NCI-H526 (cell line): ENCODE measurements at regions not wholly inside any gene's neighbourhood (a gene's known extent, or its start where the extent isn't known, plus 50 kb on each side); places are given as distances from the start of the nearest gene placed in this dataset.

ENCODE experiments used
- DNase-seq, 2 experiments: peaks; one replicate each; lab custom pipeline; 2025; lab: John Stamatoyannopoulos, UW

DNA sequence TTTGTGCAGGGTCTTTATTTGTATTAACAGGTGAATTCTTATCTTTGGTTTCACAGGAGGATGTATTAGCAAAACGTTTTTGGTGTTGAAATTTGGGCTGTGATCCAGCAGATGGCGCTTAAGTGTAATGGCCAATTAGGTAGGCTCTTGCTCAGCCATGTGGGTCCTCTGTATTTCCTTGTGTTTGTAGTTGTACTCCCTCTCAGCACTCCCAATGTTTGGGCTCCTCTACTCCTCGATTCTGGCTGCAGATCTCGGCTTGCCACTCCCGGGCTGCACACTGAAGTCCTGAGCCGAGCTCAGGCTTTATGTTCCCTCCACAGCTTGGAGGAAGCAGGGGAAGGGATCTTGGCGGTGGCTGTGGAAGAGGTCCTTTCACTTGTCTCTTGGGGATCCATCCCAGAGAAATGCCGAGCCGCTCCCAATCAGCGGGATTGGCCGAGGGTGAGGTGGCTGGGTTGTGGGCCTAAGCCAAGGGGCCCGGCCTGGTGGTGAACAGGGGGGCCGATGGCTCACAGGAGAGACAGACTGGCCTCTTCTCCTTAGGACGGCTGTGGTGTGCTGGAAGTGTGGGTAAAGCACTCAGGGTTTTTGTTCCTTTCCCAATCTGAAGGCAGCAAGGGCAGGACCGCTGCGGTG lies 133.7 kb downstream of the AEBP2 start:
- DNase-seq = peak; percentile 11 to 58

DNA sequence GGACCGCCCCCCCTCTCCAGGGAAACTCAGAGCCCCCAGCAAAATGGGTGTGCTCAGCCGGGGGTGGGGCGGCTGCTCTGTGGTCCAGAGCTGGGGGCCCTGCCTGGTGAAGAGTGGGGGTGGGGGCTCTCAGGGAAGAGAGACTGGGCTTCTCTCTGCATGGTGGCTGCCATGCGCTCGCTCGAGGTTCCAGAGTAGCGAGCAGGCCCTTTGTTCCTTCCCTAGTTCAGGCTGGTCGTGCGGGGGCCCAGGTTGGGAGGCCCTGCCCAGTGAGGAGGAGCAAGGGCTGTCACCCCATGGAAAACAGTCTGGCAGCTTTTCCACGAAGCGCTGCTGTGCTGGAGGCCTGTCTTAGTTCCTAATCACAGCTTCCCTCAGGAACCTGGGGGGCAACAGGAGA lies 134.6 kb downstream of the AEBP2 start:
- no peak for DNase-seq

DNA sequence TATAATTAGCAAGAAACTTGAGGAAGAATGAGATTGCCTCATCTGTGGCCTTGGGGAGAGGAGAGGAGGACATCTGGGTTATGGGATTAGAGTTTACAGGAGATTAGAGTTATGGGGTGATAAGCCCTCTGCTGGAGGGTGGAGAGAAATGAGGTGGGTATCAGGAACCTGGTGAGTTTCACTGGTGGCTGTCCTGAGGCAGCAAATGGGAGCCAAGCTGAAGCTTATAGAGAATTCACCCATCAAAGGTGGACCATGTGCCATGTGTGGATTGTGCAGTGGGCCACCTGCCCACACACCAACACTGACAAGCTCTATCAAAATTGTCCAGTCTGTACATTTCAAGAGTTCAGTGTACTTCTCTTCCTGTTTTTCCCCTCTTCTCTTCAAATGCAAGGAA lies 135.3 kb downstream of the AEBP2 start:
- no peak for DNase-seq

DNA sequence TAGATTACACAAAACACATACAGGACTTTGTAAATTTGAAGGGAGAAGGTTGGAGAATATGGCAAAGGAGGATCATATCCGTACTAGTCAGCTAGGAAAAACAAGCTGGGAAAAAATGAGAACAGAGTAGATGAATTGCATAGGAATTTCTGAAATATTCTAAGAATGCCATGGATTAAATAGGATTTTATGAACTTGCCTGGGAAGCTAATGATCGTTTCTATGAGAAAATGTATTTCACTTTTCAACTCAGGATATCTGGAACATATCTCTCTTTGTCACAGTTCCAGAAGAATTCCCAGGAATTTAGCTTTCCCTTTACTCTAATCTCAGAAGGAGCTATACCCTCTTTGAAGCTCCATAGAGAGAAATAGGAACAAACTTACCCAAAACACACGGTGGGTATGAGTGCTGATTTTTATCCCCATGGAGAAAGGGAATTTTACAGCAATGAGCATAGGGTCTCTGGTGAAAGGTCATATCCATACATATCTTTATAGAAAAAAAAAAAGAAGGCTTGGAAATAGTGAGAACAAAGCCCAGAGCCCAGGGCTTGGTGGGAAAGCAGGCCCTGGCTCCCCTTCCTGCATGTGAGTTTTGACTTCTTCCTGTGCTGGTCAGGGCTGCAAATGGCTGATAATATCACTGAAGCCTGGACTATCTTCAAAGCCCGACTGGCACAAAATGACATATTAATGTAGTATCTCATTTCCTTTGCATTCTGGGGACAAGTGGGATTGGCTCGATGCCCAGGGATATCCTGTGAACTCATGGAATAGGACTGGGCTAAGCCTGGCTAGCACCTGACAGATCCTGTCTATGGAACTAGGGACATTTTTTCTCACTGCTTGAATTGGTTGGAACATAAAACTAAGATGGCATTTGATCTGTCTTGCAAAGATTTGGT lies 136.3 kb downstream of the AEBP2 start:
- DNase-seq = no peak

DNA sequence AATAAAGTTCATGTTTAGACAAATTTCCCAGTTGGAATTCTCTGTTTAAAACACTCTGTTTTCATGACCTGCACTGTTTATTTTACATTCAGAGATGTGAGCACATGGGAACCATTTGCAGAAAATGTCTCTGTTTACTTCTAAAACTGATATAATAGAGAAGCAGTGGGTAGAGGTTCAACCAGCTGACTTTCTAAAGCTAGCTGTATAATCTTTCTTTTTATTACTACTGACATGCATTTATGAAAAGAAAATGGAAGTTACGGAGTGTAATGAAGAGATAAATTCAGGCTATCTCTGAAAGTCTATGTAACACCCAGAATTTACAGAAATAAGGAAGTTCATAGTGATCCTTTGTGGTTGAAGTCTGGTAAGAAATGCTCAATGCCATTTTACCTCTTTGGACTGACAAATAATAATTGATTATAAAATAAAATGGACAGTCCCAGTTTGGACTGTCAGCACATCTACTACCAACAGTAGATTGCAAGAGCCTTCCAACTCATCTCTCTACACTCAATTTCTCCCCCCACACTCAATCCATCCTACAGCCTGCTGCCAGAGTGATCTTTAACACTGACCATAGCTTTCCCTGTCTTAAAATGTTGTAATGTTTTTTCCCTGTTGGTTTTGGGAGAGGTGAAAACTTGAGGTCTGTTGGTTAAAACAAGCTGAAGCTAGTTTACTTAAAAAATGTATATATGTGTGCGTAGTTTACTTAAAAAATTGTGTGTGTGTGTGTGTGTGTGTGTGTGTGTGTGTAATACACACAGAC lies 137.4 kb downstream of the AEBP2 start:
- DNase-seq = no peak

DNA sequence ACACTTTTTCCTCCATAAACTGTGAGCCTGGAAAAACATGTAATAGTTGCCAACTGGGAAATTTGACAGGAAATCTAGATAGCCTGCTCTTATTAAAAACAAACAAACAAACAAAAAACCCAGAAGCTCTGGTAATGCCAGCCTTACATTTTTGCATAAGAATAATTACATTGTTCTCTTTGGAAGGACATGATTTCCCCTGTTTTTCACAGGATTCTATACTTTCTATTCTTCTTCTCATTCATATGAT lies 137.9 kb downstream of the AEBP2 start:
- DNase-seq = no peak

DNA sequence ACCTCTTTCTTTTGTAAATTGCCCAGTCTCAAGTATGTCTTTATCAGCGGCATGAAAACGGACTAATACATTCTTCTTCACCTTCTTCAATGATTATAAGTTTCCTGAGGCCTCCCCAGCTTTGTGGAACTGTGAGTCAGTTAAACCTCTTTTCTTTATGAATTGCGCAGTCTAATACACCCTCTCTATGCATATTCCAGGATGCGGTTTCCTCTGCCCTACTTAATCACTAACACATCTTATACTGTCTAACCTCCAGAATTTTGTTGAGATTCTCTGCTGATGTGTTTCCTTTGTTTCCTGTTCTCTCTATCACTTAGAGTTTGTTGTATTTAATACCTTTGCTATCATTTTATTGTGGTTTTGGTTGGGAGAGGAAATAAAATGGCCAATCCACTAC lies 145.4 kb downstream of the AEBP2 start:
- no peak for DNase-seq

DNA sequence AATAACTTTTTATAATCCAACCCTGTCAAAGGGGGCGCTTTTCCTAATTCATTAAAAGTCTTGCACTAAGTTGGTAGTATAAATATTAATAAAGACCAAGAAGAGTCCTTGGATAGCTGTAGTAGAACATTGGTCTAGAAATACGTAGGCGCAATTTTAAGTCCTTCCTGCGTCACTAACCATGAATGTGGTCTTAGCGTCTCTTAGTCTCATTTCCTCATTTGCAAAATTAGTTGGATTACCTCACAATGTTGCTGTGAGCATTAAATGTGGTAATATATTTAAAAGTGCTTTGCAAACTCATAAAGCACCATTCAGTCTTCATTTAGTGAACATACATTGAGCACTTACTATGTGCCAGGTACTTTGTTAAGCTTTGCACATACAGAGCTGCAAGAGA lies 149.7 kb downstream of the AEBP2 start:
- no peak for DNase-seq

DNA sequence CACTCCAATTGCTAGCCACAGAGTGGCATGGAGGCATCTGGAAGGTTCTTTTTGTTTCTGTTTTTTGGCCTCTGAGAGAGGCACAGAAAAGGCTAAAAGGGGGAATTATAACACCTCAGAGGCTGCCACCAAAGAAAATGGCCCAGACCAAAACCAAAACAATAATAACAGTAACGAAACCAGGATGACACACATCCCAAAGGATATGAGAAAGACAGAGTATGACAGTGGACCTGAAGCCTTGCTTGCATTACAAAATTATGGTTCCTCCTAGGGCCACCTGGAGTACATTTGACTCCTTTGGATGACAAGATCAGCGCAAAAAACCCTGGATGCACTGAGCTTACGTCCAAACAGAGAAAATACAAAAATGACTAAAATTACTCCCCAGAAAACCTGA lies 152.7 kb downstream of the AEBP2 start:
- DNase-seq = no peak

DNA sequence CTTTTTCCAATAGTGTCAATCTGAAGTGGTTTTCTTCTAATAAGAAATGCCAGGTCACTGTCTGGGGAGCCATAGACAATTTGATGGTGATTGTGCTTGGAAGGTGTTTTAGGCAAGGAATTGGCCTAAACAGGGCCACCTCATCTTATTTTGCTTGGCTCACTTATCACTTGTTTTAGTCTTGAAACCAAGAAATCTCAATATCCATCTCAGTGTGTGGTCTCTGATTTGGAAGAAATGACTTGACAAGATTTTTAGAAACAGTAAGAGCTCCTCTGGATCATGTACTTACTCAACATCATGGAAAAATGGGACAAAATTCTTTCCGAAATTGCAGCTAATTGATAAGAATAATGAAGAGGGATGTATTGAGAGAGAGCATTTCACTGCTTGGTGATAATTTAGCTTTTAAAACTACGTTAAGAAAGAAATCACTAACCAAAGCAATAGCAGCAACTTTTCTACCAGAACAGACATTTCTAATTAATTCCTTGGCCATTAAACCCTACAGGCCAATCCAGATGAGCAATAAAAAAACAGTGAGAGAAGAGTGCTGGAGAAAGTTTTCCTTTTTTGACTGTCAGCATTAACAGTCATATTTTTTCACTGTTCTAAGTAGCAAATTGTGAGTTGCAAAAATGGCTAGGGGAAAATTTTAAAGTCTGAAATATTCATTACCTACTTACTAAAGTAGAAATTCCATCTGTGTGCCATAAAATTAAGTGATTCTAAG lies 157.3 kb downstream of the AEBP2 start:
- no peak for DNase-seq

DNA sequence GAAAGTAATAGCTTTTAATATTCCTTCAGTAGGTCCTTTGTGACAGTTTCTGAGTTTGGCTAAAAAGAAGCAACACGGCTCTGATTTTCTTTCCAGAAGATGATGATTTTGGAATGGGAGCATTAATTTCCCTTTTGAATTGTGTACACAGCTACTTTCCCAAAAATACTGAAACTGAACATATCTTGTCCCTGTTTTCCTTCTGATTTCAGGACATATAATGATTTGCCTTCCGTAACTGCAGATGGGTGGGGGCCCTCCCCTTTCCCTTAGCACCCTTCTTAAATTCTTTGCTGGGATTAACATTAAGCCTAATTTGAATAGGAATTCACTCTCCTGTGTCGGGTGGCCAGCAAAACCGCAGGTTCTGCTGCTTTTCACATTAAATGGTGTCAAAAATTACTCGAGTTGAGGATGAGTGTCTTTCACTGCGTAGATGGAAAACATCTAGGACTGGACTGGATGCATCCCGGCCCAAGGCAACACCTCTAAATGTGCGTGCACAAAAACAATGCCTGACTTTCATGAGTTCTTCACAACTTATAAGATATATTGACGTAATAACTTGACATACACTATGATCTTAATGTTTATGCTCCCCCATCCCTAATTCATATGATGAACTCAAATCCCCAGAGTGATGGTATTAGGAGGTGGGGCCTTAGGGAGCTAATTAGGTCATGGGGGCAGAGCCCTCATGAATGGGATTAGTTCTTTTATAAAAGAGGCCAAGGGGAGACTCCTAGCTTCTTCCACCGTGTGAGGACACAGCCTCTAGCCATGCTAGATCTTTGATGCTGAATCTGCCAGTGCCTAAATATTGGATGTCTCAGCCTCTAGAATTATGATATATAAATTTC lies 158.1 kb downstream of the AEBP2 start:
- peak; percentile 21 to 53 for DNase-seq

DNA sequence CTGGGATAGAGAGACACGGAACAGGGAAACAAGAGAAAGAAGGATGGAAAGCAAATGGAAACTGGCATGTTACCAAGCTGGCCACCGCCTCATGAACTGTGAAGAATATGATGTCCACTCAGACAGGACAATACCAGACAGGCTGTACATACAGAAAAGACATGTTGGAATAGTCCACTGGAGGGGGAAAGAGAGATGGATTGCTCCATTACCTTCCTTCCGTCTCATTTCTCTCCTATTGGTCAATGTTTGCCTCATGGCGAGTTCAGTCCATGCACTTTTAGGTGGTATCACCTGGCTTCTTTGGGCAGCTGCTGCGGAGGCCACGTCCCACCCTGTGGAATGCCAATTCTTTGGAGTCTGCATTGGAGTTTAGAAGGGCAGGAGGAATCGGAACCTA lies 166.4 kb downstream of the AEBP2 start:
- no peak for DNase-seq

DNA sequence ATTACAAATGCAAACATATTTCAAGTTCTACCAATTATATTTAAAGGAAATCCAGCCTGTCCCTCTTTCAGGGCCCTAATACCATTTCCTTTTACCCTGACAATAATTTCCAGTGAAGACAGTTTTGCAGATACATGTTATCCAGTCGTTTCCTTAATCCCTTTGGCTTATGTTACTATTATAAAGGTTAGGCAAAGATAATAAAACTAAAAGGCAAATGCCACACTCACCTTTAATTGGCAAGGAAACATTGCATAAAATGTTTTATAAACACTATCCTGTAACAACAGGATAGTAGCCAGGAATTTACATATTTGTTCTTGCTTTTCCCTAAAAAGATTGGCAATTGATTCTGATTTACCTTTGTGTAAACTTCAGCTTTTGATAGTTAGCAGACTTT lies 168.7 kb downstream of the AEBP2 start:
- DNase-seq = no peak

DNA sequence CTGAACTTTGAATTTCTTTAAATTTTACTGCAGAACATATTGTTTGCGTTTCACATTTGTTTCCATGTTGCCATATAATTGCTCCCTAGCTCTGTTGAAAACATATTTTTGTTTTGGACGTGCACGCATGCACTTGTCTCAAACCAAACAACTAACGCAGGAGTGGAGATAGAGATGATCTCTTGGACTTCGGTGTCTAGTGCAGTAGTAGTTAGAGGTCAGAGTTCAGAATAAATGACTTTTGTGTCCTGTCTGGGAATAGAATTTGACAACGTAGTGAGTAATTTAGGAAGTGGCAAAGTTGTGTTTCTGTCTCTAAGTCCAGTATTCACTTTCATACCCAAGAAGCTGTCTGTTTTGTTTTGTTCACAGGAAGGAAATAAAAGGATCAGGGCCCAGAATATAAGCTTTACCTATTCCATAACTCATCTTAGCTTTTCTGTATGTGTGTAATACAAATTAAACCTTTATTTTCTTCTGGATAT lies 173.8 kb downstream of the AEBP2 start:
- no peak for DNase-seq

DNA sequence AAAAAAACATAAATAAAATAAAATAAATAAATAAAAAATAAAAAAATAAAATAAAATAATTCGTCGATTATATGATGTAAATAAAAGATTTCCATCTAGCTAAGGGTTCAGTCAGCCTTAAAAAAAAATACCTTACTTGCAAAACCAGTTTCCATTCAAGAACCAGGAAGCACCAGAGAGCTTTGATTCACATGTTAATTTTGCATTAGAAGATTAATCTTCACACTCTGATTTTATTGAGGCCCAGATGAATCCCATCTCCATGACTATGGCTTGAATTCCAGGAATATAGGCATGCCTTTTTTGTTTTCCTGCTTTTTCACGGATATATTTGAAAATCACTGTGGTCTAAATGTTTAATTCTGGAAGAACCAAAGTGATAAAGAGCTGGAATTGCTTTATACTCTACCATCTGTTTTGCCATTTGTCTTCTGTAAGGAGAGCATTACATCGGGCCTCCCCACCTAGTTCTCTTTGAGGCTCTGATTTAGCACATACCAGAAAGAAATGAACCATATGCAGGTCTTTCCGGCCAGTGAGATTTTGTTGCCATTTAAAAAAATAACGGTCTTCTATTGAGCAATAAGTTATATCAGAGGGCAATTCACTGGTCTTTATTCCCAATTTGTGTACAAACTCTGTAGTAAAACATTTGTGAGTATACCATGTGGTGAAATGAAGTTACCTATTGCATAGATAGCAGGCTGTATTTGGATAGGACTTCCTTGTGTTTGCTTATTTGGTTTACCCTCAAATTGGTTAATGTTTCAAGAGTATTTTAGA lies 175.5 kb downstream of the AEBP2 start:
- DNase-seq = no peak

DNA sequence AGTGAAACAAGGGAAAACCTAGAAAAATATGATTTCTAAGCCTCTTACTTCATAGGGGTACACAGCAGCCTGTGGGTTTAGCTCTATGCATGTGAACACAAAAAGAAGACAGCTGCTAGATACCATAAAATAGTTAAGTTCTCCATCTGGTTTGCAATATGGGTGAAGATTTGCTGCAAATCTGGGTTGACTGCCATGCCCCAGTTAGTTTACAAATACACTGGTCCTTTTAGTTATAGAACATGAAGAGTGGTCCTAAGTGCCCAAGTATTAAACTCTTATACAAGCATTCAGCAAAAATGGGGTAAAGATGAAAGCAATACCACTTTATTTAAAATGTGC lies 176.1 kb downstream of the AEBP2 start:
- DNase-seq = no peak

DNA sequence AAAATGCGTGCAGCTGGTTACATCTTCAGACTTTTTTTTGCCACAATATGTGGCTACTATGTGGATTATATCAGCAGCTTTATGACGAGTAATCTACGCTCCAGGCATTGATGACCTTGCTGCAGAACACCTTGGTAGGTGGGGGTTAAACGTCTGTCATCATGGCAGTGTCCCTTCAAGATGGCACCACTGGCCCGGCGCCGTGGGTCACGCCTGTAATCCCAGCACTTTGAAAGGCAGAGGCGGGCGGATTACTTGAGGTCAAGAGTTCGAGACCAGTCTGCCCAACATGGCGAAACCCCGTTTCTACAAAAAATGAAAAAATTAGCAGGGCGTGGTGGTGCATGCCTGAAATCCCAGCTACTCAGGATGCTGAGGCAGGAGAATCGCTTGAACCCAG lies 177.5 kb downstream of the AEBP2 start:
- no peak for DNase-seq

DNA sequence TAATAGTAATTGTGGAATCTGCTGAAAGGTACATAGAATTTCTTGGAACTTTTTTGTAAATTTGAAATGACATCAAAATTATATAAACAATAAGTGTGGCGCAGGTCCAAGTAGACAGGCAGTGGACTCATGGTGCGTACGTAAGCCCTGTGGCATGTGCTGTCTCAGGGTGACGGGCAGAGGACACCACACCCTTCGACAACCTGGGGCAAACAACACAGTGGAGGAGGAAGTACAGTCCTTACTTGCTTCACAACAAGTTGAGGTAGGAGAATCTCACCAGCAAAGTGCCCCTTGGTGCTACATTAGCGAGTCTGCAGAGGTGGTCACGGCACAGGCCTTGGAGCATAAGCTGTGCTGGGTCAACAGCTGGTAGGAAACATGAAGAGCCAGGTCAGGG lies 180.9 kb downstream of the AEBP2 start:
- DNase-seq = no peak

DNA sequence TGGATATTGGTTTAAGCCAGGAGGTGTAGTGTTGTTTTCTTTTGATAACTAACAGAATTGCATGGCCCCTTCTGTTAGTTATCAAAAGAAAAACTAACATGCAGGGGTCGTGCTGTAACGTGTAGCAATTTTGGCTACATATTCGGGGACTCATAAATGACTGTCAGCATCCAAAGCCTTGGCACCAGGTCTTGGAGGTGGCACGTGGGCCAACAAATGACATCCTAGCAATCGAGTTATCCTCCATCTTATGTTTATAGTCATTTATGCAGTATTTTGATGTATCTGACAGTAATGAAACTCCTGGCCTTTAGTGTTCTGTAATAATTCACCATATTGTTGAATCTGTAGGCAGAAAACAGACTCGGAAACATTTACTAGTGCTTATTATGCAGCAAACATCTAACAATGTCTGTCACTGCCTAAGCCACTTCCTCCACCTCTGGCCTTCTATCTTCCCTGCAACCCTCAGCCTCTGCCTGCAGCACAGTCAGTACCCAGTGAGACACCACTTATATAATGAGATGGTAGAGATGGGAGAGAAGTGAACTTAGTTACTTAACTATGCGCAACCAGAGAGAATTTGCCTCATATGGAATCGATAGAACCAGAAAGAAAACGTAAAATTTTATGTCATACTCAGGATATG lies 184.6 kb downstream of the AEBP2 start:
- DNase-seq = no peak

DNA sequence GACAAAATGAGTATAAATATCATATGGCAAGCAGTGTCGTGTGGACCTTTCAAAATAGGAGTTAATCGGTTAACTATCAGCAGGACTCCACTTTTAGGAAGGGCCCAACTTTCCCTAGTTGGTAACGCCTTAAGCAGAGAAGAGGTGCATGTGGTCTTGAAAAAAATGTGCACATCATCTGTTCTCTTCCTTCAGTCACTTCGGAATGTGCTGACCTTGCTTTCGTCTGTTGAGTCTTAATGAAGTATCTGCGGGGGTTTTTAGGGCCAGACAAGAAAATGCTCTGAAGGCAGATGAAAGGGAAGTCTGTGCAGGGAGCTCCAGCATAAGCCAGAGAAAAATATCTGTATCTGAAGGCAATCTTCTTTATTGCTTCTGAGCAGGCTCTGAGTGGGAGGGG lies 185.2 kb downstream of the AEBP2 start:
- no peak for DNase-seq
